DMS114 treated with DMSO at 0.1 percent for 48 hours (cell line): ENCODE measurements at regions not wholly inside any gene's neighbourhood (a gene's known extent, or its start where the extent isn't known, plus 50 kb on each side); places are given as distances from the start of the nearest gene placed in this dataset.

Source experiments
- DNase-seq: peaks from one replicate; lab custom pipeline; 2025; ENCODE audit not compliant: unreplicated experiment; lab: John Stamatoyannopoulos, UW

GRCh38 chr2:188201639-188202038 is 90.0 kb upstream of the GULP1 start:
- no peak for DNase-seq

DNA sequence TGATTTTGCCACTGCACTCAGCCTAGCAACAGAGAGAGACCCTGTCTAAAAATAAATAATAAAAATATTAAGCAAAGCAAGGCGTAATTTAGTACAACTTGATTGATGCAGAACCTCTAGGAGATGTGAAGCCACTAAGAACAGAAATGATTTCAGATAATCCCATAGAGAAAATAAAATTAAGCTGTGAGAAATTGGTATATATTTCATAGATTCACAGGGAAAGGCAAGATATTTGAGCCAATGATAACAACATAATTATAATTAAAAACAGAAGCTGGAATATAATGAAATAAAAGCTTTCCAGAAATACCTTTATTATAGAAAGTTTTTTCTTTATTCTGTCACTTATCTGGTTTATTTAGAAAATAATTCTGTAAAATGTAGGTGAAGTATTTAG is 88.9 kb upstream of the GULP1 start:
- DNase-seq: no peak

- no peak for DNase-seq
Measured at GRCh38 chr2:188203776-188204175, 87.9 kb upstream of the GULP1 start.

DNA sequence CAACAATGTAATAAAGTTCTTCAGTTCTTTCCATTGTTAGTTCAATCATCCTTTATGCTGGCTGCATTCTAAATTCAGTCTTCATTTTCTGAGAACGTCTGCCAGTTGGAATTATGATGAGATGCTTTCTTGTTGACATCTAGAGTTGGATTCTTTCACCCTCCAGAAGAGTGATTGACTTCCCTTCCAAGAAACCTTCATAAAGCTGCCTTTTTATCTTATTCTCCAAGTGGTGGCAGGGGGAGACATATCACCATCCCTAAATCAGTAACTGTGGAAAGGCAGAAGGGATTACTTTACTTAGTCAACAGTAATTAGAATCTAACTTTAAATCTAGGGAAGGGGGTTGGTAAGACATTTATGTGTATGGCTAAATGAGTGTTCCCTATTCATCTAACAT is 86.8 kb upstream of the GULP1 start:
- DNase-seq: no peak

GRCh38 chr2:188207554-188207953 is 84.1 kb upstream of the GULP1 start:
- no peak for DNase-seq

GRCh38 chr2:188209218-188209617 is 82.5 kb upstream of the GULP1 start:
- DNase-seq: no peak

DNA sequence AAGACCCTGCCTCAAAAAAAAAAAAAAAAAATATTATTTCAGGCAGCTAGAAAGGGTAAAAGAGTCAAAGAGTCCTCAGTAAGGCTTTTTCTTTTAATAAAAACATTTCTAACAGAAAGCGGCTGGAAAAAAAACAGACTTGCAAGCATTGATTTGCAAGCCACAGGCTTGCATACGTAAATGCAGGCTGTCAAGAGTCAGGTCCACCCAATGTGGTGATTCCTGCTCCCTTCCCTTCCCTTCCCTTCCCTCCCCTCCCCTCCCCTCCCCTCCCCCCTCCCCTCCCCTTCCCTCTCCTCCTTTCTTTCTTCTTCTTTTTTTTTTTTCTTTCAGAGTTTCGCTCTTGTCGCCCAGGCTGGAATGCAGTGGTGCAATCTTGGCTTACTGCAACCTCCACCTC is 74.4 kb upstream of the GULP1 start:
- no peak for DNase-seq

DNA sequence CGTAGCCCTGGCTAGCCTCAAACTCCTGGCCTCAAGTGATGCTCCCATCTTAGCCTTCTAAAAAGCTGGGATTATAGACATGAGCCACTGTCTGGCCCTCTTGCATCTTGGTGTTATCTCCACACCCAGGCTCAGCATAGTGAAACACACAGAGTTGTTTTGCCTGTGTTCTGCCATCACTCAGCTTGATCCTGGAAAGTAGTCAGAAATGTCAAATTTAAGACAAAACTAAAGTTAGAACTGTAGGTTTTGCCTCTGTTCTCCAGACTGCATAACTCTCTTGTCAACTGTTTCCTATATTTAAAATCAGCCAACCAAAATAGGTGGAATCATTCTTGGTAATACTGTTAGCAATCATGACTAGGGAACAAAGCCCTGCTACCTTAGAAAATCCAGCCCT is 72.1 kb upstream of the GULP1 start:
- DNase-seq: no peak

DNA sequence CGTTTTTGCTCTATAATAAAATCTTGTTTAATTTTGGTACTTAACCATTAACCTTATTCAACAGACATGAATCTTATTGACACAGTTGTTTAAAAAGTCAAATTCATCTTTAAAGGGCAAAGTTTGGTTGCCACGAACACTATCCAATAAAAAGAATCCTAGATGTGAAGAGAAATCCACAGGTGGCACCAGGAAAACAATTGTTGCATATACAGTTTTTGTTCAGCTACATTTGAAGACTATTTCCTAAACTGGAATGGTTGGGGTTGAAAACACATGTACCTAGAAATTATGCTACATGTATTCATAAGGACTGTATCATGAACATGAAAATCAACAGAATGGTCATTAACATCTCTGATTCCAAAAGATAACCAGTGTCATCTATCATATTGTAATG is 71.1 kb upstream of the GULP1 start:
- DNase-seq: no peak

DNA sequence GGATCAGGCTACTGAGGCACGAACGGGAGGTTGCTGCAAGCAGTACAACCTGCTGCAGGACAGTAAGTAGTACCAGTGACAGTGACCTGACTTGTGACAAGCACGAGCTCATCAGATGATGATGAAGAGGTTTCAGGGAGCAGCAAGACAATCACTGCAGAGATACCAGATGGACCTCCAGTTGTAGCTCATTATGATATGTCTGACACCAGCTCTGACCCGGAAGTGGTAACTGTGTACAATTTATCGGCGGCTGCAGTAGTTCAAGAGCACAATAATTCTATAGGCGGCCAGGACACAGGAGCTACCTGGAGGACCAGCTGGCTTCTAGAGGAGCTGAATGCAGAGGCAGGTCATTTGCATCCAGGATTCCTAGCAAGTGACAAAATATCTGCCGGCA is 64.0 kb upstream of the GULP1 start:
- no peak for DNase-seq

DNA sequence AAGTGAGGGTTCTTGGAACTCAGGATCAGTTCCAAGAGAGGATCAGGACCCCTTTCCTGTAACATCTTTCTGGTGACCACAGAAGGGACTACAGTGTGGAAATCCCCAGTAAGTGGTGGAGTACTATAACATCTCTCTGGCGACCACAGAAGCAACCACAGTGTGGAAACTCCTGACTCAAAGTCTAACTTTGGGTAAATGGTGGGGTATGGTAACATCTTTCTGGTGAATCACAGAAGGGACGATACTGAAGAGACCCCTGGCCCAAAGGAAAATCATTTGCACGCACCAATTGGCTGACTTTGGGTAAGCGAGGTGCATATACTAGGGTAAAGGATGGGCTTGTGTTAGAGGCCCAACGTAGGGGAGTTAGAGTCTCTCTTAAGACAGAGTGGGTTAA is 56.3 kb upstream of the GULP1 start:
- DNase-seq: no peak

DNA sequence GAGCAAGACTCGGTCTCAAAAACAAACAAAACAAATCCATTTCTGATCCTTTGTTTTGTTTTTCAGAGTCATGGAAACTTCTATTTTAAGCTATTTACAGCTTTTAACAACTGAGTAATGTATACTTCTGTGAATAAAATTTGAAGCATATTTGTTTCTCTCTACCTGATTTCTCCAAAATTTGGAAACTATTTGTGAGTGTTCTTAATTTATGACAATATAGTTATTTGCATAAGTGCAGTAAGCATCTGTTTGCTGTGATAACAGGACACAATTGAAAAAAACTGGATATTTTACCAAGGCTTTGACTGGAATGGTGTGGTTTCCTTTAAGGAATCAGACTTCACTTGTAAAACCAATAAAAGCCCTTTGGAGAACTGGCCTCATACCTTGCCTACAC is 53.3 kb upstream of the GULP1 start:
- no peak for DNase-seq
